ENCODE measurements at regions not wholly inside any gene's neighbourhood (a gene's known extent, or its start where the extent isn't known, plus 50 kb on each side); places are given as distances from the start of the nearest gene placed in this dataset.

DNA sequence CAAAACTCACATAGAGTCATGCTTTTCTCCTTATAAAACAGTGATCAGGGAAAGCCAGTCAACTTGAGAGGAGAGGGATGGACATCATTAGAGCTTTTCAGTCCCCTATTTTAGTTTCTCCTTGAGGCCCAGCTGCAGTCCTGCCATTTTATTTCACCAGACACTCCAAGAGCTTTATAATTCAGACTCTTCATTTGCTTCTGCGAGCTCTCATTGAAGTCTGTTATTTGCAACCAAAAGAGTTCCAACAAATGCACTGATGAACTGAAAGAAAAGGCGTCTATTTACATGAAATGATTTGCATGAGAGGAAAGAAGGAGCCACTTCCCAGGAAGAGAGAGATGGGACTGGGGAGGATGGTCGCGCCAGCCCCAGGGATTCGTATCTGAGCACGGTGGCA lies 86.8 kb downstream of the NDUFA12 start:
- TF ChIP-seq, protein P1, sequence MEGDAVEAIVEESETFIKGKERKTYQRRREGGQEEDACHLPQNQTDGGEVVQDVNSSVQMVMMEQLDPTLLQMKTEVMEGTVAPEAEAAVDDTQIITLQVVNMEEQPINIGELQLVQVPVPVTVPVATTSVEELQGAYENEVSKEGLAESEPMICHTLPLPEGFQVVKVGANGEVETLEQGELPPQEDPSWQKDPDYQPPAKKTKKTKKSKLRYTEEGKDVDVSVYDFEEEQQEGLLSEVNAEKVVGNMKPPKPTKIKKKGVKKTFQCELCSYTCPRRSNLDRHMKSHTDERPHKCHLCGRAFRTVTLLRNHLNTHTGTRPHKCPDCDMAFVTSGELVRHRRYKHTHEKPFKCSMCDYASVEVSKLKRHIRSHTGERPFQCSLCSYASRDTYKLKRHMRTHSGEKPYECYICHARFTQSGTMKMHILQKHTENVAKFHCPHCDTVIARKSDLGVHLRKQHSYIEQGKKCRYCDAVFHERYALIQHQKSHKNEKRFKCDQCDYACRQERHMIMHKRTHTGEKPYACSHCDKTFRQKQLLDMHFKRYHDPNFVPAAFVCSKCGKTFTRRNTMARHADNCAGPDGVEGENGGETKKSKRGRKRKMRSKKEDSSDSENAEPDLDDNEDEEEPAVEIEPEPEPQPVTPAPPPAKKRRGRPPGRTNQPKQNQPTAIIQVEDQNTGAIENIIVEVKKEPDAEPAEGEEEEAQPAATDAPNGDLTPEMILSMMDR (IDR thresholded peaks at IDR 0.05; ENCODE audit: borderline replicate concordance, extremely low read depth, low read length, poor library complexity, severe bottlenecking) = no peak
- TF ChIP-seq EZH2 (IDR thresholded peaks at IDR 0.05; ENCODE audit: borderline replicate concordance, low read depth, low read length, severe bottlenecking) = no peak
